ENCODE measurements at regions not wholly inside any gene's neighbourhood (a gene's known extent, or its start where the extent isn't known, plus 50 kb on each side); places are given as distances from the start of the nearest gene placed in this dataset.
"Not testable (repeated sequence)": the region's sequence is repeated elsewhere in the genome, so short reads cannot be mapped to it uniquely, and the experiment has no call there.

GRCh38 chr6:8852332-8852731 is 417.0 kb upstream of the SLC35B3 start:
- DNase-seq (ENCODE audit: low read depth in 1 of 2, low spot score in 1 of 2): no peak
- no peak for TF ChIP-seq JUND (IDR thresholded peaks at IDR 0.05; ENCODE audit: low read depth)
- in situ Hi-C loops (cut with HindIII; ENCODE audit: low pct_unique_long_range_greater_than_20kb, low sequenced_read_pairs): no loop called here

- in situ Hi-C loops (cut with HindIII; ENCODE audit: low pct_unique_long_range_greater_than_20kb, low sequenced_read_pairs); DNase-seq (ENCODE audit: low read depth in 1 of 2, low spot score in 1 of 2): not testable (repeated sequence)
These were observed 411.3 kb upstream of the SLC35B3 start for GRCh38 chr6:8846680-8847079.

- no peak for DNase-seq (ENCODE audit: low read depth in 1 of 2, low spot score in 1 of 2)
- in situ Hi-C loops (cut with HindIII; ENCODE audit: low pct_unique_long_range_greater_than_20kb, low sequenced_read_pairs): no loop called here
- TF ChIP-seq JUND (IDR thresholded peaks at IDR 0.05; ENCODE audit: low read depth): no peak
These were observed 410.3 kb upstream of the SLC35B3 start for GRCh38 chr6:8845690-8846089.

- no peak for TF ChIP-seq JUND (IDR thresholded peaks at IDR 0.05; ENCODE audit: low read depth)
- no peak for DNase-seq (ENCODE audit: low read depth in 1 of 2, low spot score in 1 of 2)
- in situ Hi-C loops (cut with HindIII; ENCODE audit: low pct_unique_long_range_greater_than_20kb, low sequenced_read_pairs): no loop called here
These were observed 409.6 kb upstream of the SLC35B3 start for GRCh38 chr6:8844968-8845367.

- TF ChIP-seq JUND (IDR thresholded peaks at IDR 0.05; ENCODE audit: low read depth): no peak
- in situ Hi-C loops (cut with HindIII; ENCODE audit: low pct_unique_long_range_greater_than_20kb, low sequenced_read_pairs): no loop called here
- DNase-seq (ENCODE audit: low read depth in 1 of 2, low spot score in 1 of 2): no peak
These were observed 404.3 kb upstream of the SLC35B3 start for GRCh38 chr6:8839626-8840025.

- in situ Hi-C loops (cut with HindIII; ENCODE audit: low pct_unique_long_range_greater_than_20kb, low sequenced_read_pairs): no loop called here
- no peak for DNase-seq (ENCODE audit: low read depth in 1 of 2, low spot score in 1 of 2)
- no peak for TF ChIP-seq JUND (IDR thresholded peaks at IDR 0.05; ENCODE audit: low read depth)
These were observed 402.0 kb upstream of the SLC35B3 start for GRCh38 chr6:8837343-8837742.

GRCh38 chr6:8832695-8833094 is 397.4 kb upstream of the SLC35B3 start:
- DNase-seq (ENCODE audit: low read depth in 1 of 2, low spot score in 1 of 2); in situ Hi-C loops (cut with HindIII; ENCODE audit: low pct_unique_long_range_greater_than_20kb, low sequenced_read_pairs): not testable (repeated sequence)

GRCh38 chr6:8831366-8832152 is 396.2 kb upstream of the SLC35B3 start:
- in situ Hi-C loops (cut with HindIII; ENCODE audit: low pct_unique_long_range_greater_than_20kb, low sequenced_read_pairs): no loop called here
- DNase-seq (ENCODE audit: low read depth in 1 of 2, low spot score in 1 of 2): no peak
- TF ChIP-seq JUND (IDR thresholded peaks at IDR 0.05; ENCODE audit: low read depth): no peak

- no peak for TF ChIP-seq JUND (IDR thresholded peaks at IDR 0.05; ENCODE audit: low read depth)
- in situ Hi-C loops (cut with HindIII; ENCODE audit: low pct_unique_long_range_greater_than_20kb, low sequenced_read_pairs): no loop called here
- DNase-seq (ENCODE audit: low read depth in 1 of 2, low spot score in 1 of 2): no peak
These were observed 395.4 kb upstream of the SLC35B3 start for GRCh38 chr6:8830794-8831193.

- TF ChIP-seq JUND (IDR thresholded peaks at IDR 0.05; ENCODE audit: low read depth): no peak
- DNase-seq (ENCODE audit: low read depth in 1 of 2, low spot score in 1 of 2): no peak
- in situ Hi-C loops (cut with HindIII; ENCODE audit: low pct_unique_long_range_greater_than_20kb, low sequenced_read_pairs): no loop called here
These were observed 394.5 kb upstream of the SLC35B3 start for GRCh38 chr6:8829796-8830195.

GRCh38 chr6:8829296-8829695 is 394.0 kb upstream of the SLC35B3 start:
- TF ChIP-seq JUND (IDR thresholded peaks at IDR 0.05; ENCODE audit: low read depth): no peak
- in situ Hi-C loops (cut with HindIII; ENCODE audit: low pct_unique_long_range_greater_than_20kb, low sequenced_read_pairs): no loop called here
- DNase-seq (ENCODE audit: low read depth in 1 of 2, low spot score in 1 of 2): no peak

GRCh38 chr6:8828376-8828775 is 393.0 kb upstream of the SLC35B3 start:
- TF ChIP-seq JUND (IDR thresholded peaks at IDR 0.05; ENCODE audit: low read depth): no peak
- in situ Hi-C loops (cut with HindIII; ENCODE audit: low pct_unique_long_range_greater_than_20kb, low sequenced_read_pairs): no loop called here
- no peak for DNase-seq (ENCODE audit: low read depth in 1 of 2, low spot score in 1 of 2)

GRCh38 chr6:8825726-8826125 is 390.4 kb upstream of the SLC35B3 start:
- no peak for TF ChIP-seq JUND (IDR thresholded peaks at IDR 0.05; ENCODE audit: low read depth)
- in situ Hi-C loops (cut with HindIII; ENCODE audit: low pct_unique_long_range_greater_than_20kb, low sequenced_read_pairs): no loop called here
- no peak for DNase-seq (ENCODE audit: low read depth in 1 of 2, low spot score in 1 of 2)

GRCh38 chr6:8821981-8822381 is 386.6 kb upstream of the SLC35B3 start:
- in situ Hi-C loops (cut with HindIII; ENCODE audit: low pct_unique_long_range_greater_than_20kb, low sequenced_read_pairs): no loop called here
- no peak for DNase-seq (ENCODE audit: low read depth in 1 of 2, low spot score in 1 of 2)
- no peak for TF ChIP-seq JUND (IDR thresholded peaks at IDR 0.05; ENCODE audit: low read depth)

Data from T47D (cell line).